ENCODE measurements at regions not wholly inside any gene's neighbourhood (a gene's known extent, or its start where the extent isn't known, plus 50 kb on each side); places are given as distances from the start of the nearest gene placed in this dataset.

- Histone ChIP-seq H3K27me3 (ENCODE audit: control insufficient read depth, insufficient read depth, low read length) (no peaks in the 10 kb centered on the region), H3K4me3 (ENCODE audit: low read depth, low read length) (no peak overlapping the region), H3K27ac (ENCODE audit: low read depth, low read length) (no peak overlapping the region), H3K9me3 (ENCODE audit: control insufficient read depth, insufficient read depth, low read length) (no peaks in the 10 kb centered on the region)
- DNase-seq (ENCODE audit: low read depth, low spot score), result no peak
- ChIA-PET CTCF (no interaction called here), POLR2A (no interaction called here)
- TF ChIP-seq, protein P1, sequence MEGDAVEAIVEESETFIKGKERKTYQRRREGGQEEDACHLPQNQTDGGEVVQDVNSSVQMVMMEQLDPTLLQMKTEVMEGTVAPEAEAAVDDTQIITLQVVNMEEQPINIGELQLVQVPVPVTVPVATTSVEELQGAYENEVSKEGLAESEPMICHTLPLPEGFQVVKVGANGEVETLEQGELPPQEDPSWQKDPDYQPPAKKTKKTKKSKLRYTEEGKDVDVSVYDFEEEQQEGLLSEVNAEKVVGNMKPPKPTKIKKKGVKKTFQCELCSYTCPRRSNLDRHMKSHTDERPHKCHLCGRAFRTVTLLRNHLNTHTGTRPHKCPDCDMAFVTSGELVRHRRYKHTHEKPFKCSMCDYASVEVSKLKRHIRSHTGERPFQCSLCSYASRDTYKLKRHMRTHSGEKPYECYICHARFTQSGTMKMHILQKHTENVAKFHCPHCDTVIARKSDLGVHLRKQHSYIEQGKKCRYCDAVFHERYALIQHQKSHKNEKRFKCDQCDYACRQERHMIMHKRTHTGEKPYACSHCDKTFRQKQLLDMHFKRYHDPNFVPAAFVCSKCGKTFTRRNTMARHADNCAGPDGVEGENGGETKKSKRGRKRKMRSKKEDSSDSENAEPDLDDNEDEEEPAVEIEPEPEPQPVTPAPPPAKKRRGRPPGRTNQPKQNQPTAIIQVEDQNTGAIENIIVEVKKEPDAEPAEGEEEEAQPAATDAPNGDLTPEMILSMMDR (IDR thresholded peaks at IDR 0.05; ENCODE audit: low read depth, low read length), result no peak
Measured at GRCh38 chr11:109926941-109927340, 166.3 kb upstream of the ZC3H12C start.

DNA sequence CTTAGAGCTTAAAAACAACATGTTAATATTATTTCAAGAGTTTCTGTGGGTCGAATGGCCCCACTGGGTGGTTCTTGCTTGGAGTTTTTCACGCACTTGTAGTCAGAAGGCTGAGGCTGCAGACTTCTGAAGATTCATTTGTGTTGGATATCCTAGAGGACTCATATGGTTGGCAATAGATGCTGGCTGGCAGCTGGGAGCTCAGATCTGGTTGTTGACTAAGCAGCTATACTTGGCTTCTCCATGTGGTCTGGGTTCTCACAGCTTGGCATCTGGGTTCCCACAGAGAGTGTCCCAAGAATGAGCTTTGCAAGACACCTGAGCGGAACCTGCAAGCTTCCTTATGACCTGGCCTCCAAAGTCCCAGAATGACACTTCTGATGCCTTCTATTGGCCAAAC is 163.9 kb upstream of the ZC3H12C start:
- Histone ChIP-seq H3K4me3 (ENCODE audit: low read depth, low read length) (no peak overlapping the region), H3K27me3 (ENCODE audit: control insufficient read depth, insufficient read depth, low read length) (no peaks in the 10 kb centered on the region), H3K27ac (ENCODE audit: low read depth, low read length) (no peak overlapping the region), H3K9me3 (ENCODE audit: control insufficient read depth, insufficient read depth, low read length) (no peaks in the 10 kb centered on the region)
- TF ChIP-seq, protein P1 (IDR thresholded peaks at IDR 0.05; ENCODE audit: low read depth, low read length), result no peak
- ChIA-PET POLR2A (no interaction called here), CTCF (interaction anchor here (1.3 kb wide), 1 partner anchor 10 kb away, joined by 9 read pairs; no protein-coding TSS in a partner anchor)
- DNase-seq (ENCODE audit: low read depth, low spot score), result no peak

- CTCF ChIA-PET, result no interaction called here
- TF ChIP-seq, protein P1 (IDR thresholded peaks at IDR 0.05; ENCODE audit: low read depth, low read length), result no peak
- POLR2A ChIA-PET, result no interaction called here
- DNase-seq (ENCODE audit: low read depth, low spot score), result no peak
- H3K9me3 ChIP-seq (ENCODE audit: control insufficient read depth, insufficient read depth, low read length), result no peaks in the 10 kb centered on the region
- H3K27me3 ChIP-seq (ENCODE audit: control insufficient read depth, insufficient read depth, low read length), result no peaks in the 10 kb centered on the region
- H3K4me3 ChIP-seq (ENCODE audit: low read depth, low read length), result no peak overlapping the region
- H3K27ac ChIP-seq (ENCODE audit: low read depth, low read length), result no peak overlapping the region
Measured at GRCh38 chr11:109933126-109933525, 160.1 kb upstream of the ZC3H12C start.

DNA sequence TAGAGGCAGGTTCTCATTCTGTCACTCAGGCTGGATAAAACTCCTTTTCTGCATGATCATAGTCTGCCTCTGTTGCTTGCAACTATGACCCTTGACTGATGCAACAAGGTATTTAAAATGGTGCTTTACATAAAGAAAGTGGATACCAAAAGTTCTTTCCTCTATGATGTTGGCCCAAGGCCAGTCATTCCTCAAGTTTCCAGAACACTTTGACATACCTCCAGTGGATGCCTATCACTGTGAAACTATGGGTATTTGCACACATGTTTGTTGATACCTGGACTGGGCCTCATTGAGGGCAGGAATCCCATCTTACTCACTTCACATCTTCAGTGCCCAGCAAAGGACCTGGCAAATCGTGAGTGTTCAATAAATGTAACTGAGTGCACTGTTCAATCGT is 159.0 kb upstream of the ZC3H12C start:
- Histone ChIP-seq H3K4me3 (ENCODE audit: low read depth, low read length) (no peak overlapping the region), H3K27ac (ENCODE audit: low read depth, low read length) (no peak overlapping the region), H3K9me3 (ENCODE audit: control insufficient read depth, insufficient read depth, low read length) (no peaks in the 10 kb centered on the region), H3K27me3 (ENCODE audit: control insufficient read depth, insufficient read depth, low read length) (no peaks in the 10 kb centered on the region)
- ChIA-PET POLR2A (no interaction called here), CTCF (no interaction called here)
- DNase-seq (ENCODE audit: low read depth, low spot score), result no peak
- TF ChIP-seq, protein P1 (IDR thresholded peaks at IDR 0.05; ENCODE audit: low read depth, low read length), result no peak

DNA sequence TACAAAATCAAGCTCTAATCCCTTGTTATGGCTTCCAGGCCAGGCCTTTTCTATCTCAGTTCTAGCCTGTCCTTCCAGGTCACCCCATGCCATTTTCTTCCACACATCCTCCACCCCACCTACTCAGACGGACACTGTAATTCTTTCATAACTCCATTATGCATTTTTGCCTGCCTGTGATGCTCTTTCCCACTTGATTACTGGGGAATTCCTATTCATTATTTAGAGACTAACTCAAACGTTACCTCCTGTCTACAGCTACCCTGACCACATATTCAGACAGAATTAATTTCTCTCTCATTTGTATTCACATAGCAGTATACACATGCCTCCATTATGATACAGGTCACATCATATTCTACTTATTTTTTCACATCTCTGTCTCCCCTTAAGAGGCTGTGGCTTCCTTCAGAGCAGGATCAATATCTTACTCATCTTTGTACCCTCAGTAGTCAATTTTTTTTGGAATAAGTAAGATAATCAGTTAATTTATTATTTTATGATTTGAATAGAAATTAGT is 156.5 kb upstream of the ZC3H12C start:
- no peak for DNase-seq (ENCODE audit: low read depth, low spot score)
- H3K27ac ChIP-seq (ENCODE audit: low read depth, low read length), result no peak overlapping the region
- CTCF ChIA-PET, result interaction anchor here (1.8 kb wide), 1 partner anchor 84 kb away, joined by 7 read pairs; no protein-coding TSS in a partner anchor

More for the DNA sequence above, 156.5 kb upstream of the ZC3H12C start:
- TF ChIP-seq, protein P1 (IDR thresholded peaks at IDR 0.05; ENCODE audit: low read depth, low read length), result no peak
- Histone ChIP-seq H3K4me3 (ENCODE audit: low read depth, low read length) (no peak overlapping the region), H3K9me3 (ENCODE audit: control insufficient read depth, insufficient read depth, low read length) (no peaks in the 10 kb centered on the region), H3K27me3 (ENCODE audit: control insufficient read depth, insufficient read depth, low read length) (no peaks in the 10 kb centered on the region)
- POLR2A ChIA-PET, result no interaction called here
